Ovary (tissue), 3 donors: ENCODE measurements at regions not wholly inside any gene's neighbourhood (a gene's known extent, or its start where the extent isn't known, plus 50 kb on each side); places are given as distances from the start of the nearest gene placed in this dataset.

Experiments
- EP300 ChIP-seq: sonication (generic); formaldehyde crosslinking; IDR thresholded peaks from one replicate; pipeline ENCODE4 v1.6.1; 2017; ENCODE audit warnings: antibody characterized with exemption
- POLR2A ChIP-seq: fragments of 450-650 bp; IDR thresholded peaks from one replicate; pipeline ENCODE4 v1.6.1; 2017; ENCODE audit warnings: antibody characterized with exemption, mild to moderate bottlenecking, moderate library complexity
- TF ChIP-seq, protein P1 (sequence below), 3 donors: fragments of 450-650 bp in 2 of 3; fragments of 200-600 bp in 1 of 3; IDR thresholded peaks; one replicate each; pipeline versions ENCODE4 v1.5.1 to v1.8.0; 2016 to 2022; ENCODE audit warnings: antibody characterized with exemption in 3 of 3, mild to moderate bottlenecking in 1 of 3
- donor health status: DM: no; HTN: no; CAD: no.

DNA sequence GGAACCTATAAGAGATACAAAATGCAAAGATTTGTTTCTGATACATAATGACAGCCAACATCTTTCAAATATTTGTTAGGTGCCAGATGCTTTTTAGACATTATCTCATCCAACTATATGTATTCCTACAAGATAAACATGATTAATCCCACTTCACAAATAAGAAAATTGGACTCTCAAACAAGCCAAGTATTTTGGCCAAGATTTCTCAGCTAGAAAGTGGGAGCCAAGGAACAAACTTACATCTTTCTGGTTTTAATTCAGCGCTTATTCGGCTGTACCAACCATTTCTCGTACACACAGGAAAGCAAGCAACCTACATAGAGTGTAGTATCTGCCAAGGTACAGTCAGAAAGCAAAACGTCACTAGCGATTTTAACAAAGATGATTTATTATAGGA is 85.7 kb upstream of the SERP2 start:
- TF ChIP-seq POLR2A = no peak
- TF ChIP-seq, protein P1, sequence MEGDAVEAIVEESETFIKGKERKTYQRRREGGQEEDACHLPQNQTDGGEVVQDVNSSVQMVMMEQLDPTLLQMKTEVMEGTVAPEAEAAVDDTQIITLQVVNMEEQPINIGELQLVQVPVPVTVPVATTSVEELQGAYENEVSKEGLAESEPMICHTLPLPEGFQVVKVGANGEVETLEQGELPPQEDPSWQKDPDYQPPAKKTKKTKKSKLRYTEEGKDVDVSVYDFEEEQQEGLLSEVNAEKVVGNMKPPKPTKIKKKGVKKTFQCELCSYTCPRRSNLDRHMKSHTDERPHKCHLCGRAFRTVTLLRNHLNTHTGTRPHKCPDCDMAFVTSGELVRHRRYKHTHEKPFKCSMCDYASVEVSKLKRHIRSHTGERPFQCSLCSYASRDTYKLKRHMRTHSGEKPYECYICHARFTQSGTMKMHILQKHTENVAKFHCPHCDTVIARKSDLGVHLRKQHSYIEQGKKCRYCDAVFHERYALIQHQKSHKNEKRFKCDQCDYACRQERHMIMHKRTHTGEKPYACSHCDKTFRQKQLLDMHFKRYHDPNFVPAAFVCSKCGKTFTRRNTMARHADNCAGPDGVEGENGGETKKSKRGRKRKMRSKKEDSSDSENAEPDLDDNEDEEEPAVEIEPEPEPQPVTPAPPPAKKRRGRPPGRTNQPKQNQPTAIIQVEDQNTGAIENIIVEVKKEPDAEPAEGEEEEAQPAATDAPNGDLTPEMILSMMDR (IDR thresholded peaks at IDR 0.05) = no peak
- TF ChIP-seq EP300 = no peak
